ENCODE measurements at regions not wholly inside any gene's neighbourhood (a gene's known extent, or its start where the extent isn't known, plus 50 kb on each side); places are given as distances from the start of the nearest gene placed in this dataset.
"Not testable (repeated sequence)": the region's sequence is repeated elsewhere in the genome, so short reads cannot be mapped to it uniquely, and the experiment has no call there.

DNA sequence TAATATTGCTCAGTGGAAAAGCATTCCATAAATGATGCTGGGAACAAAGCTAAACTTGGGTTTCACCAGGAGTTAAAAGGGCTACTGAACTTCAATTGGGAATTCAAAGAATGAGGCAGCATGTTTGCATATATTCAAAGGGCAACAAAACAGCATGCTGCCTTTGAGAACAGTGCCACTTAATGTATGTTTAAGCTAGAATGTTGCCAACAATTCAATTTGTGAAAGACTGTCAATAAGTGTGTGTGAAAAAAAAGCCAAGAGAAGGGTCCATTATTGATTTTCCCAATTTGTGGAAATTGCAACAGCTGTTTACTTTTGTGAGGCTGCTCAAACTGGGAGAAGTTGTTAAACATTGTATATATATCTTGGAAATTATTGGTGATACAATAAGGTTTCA is 701.9 kb upstream of the ACTRT1 start:
- DNase-seq: peak; percentile 60

DNA sequence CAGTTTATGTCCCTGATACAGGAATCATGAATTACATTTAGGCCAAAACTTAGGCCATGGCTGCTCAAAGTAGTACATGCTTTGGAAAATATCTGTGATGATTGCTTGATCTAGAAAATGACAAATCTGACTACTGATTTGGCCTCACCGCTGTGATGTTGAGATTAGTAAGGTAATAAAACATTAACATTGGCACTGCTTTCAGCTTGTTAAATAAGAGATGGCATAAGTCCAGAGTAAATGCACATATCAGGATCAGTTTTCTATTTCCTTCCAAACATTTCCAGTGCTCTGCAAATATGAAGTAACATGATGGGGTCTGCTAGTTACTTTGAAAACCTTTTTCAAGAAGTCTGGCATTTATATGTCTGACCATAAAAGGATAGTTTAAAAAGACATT is 687.3 kb upstream of the ACTRT1 start:
- DNase-seq: no peak

DNA sequence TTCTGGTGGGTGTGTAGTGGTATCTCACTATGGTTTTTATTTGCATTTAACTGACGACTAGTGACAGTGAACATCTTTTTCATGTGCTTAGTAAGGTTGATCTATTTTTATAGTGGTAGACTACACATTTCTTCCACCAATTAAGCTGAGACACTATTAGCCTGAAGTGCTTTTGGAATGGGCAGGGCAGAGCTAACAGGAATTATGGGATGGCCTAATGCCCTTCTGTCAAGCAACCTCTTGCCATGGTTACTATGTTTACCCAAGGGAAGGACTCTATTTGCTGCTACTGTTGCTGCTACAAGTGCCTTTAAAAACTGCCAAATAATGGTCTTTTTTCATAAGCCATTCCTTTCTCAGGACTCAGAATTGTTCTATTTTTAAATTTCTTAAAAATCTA is 676.7 kb upstream of the ACTRT1 start:
- DNase-seq: peak; percentile 40

DNA sequence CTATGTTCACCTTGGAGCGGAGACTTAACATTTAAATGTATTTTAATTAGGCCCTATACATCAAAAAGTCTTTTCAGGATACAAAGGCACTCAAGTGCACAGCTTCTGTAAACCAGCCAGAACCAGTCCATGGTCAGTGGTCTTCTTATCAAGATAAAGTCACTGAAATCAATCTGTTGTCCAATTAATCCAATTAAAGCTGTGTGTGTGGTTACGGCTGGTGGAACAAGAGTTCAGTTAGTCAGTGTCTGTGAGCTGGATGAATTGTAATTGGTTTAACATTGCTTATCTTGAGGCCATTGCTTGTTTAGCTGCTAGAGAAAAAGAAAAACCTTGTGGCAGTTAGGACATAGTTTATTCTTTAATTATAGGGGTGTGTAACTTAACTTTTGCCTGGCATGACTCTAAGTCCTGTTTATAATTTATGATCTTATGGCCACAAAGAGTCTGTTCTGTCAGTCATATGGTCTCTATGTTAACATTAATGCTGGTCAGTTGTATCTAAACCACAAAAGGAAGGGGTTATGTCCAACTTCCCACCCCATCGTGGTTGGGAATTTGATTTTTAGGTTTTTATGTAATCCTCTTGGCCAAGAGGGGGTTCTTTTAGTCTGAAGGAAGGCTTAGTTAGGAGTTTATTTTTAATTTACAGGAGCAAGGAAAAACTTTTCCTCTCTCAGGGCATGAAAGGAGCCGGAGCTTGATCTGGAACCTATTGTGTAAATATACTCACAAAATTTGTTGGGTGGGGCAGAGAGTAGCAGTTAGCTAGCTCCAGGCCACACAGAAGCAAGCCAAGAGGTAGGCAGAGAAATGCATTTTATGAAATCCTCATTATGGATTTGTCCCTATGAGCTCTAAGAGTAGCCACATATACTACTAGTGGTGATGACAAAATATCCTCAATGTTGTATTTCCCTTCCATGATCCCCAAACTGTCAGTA is 665.7 kb upstream of the ACTRT1 start:
- DNase-seq: no peak

DNA sequence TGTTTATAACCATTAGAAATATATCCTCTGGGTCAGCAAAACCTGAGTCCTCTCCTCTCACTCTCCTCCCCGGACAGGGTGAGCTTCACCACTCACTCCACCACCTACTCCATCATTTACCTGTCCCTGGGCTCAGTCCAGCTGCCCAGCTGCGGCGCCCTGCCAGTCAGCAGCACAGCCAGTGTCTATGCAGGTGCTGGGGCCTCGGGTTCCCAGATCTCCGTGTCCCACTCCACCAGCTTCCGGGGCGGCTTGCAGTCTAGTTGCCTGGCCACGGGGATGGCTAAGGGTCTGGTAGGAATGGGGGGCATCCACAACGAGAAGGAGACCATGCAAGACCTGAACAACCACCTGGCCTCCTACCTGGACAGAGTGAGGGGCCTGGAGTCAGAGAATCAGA is 662.2 kb upstream of the ACTRT1 start:
- no peak for DNase-seq

DNA sequence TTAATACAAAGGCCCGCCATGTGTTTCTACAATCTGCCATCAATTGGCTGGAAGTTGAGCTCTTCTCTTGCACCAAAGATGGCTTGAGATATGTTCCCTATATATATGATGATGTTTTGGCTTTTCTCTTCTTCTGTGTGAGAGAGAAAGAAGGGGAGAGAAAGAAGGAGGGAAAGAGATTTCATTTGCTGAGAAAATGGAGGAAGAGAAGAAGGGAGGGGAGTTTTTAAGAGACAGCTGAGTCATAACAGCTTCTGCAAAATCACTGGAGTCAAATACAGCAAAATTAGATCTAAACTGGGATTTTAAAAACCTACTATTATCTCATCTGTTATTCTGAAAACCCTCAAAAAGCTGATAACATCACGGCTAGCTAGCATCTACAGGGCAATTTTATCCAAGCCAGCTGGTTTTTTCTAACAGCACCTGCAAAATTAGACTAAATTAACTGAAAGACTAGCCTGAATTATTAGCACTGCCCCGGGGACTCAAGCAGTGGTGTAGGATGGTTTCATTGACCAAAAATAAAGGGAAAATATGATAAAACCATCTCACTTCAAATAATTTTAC is 647.6 kb upstream of the ACTRT1 start:
- DNase-seq: no peak

DNA sequence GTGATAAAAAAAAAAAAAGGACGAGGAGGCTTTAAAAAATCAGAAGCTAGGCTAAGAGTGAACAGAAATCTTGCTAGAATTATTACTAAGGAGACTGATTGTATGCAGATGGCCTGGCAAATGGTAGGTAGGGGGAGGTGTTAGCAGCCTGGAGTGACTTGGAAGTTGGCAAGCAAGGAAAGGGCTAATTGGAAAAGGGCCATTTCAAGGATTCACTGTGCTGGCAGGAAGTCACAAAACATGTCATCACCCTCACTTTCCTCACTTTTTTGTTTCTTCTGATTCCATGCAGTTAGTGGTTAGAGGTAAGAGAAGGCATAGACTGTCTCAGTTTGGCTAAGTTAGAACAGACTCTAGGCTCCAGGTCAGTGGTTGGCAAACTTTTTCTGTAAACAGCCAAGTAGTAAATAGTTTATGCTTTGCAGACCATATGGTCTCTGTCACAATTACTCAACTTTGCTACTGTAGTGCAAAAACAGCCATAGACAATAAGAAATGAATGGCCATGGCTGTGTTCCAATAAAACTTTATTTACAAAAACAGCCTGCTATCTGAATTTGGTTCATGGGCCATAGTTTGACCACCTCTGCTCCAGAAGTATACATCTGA is 646.5 kb upstream of the ACTRT1 start:
- DNase-seq: peak; percentile 54

DNA sequence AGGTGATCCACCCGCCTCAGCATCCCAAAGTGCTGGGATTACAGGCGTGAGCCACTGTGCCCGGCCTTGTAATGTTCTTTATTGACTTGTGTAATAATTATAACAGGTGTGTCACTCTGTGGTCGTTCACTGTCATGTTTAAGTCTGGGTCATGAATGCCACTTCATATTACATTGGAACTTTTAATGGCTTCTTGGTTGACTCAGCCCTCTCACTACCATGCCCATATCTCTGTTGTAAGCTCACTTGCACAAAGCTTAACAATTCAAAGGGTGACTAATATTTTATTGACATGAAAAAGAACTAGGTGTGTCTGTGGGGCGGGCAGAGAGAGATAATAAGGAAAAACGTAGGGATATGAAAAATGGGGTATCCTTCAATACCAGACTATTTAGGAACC is 639.7 kb upstream of the ACTRT1 start:
- DNase-seq: no peak

DNA sequence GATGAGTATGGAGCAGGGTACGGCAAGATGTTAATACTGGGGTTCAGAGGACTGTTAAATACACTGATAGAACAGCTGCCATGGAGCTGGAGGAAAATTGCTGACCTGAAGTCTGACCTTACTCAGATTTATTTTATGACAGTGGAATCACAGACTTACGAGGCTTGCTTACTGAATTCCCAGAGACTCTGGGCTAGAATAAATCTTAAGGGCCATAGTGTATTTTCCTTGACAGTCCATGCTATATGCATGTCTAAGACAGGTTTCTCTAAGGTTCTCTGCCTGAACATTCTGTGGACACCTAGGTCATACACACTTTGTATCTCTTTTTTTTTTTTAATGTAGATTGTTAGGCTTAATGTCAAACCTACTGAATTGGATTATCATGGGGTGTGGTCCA is 633.2 kb upstream of the ACTRT1 start:
- no peak for DNase-seq

DNA sequence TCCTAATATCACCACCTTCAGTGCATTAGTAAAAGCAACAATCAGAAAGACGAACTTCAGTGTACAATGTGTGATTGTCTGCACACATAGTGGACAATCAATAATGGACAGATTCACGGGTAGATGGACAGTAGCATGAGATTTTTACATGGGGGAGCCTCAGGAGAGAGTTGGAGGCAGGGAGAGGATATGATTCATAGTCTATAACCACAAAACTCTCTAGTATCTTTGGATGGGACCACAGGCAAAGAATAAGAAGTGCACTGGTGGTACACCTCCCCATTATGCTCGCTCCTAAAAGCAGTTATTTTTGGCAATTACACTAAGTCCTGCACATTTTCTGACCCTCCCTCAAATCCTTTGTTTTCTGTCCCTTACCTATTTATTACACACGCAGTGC is 624.4 kb upstream of the ACTRT1 start:
- DNase-seq: no peak

DNA sequence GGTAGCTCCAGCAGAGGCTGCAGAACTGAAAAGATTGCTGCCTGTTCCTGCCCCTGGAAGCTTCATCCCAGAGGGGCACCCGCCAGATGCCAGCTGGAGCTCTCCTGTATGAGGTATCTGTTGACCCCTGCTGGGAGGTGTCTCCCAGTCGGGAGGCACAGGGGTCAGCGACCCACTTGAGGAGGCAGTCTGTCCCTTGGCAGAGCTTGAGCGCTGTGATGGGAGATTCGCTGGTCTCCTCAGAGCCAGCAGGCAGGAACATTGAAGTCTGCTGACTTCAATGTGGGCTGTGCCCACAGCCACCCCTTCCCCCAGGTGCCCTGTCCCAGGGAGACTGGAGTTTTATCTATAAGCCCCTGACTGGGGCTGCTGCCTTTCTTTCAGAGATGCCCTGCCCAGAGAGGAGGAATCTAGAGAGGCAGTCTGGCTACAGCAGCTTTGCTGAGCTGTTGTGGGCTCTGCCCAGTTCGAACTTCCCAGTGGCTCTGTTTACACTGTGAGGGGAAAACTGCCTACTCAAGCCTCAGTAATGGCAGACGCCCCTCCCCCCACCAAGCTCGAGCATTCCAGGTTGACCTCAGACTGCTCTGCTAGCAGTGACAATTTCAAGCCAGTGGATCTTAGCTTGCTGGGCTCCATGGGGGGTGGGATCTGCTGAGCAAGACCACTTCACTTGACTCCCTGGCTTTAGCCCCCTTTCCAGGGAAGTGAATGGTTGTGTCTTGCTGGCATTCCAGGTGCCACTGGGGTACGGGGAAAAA is 622.3 kb upstream of the ACTRT1 start:
- DNase-seq: not testable (repeated sequence)

DNA sequence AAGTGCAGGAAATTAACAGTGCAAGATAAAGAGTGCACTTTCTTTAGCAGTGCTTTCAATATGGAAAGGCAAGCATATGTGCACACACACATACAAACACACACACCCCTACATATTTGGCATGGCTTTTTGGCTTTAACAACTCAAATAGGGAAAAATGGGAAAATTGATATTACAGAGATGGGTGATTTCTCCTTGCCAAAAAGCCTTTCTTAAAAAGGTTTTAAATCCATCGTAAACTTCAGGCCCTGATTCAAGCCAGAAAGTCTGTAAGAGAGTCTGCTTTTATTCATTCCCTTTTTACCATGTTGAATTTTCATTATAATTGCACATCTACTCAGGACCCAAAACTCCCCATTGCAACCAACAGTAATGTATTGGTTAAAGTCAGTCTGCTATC is 612.0 kb upstream of the ACTRT1 start:
- no peak for DNase-seq

DNA sequence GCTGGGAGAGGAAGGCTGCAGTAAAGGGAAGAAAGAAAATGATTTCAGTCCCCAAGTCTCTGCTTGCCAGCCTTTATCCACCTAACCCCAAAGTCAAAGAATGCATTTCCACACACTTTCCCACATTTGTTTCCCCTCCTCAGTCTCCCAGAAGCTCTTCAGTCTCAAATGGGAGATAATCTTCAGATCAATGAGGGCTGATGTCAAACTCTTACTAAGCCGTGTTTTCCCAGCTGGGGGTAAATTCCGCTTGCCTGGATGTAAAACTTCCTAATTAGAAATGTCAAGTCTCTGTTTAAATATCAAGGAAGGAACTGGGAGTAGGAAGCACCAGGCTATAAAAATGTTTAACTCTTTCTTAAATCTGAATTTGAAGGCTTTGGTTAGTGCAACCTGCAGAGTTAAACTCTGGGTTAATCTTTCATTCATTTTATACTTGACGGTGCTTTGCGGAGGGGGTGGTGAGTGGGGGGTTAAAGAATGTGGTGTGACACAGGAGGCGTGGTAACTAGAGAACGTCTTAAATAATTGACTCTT is 601.4 kb upstream of the ACTRT1 start:
- no peak for DNase-seq

DNA sequence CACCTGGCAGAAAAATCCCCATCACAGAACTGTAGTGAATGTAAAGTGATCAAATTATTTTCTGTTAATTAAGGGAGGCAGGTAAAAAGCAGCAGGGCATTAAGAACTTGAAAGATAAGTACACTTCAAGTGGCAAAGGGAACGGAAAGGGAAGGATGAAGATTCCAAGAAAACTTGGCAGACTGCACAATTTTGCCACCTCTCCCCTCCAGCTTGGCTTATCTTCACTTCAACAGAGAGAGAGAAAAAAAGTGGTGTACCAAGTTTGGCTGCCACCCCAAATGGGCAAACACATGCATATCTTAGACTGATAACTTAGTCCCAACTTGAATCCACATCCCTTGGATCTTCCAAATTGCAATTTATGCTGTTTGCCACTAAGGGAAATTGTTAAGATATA is 598.1 kb upstream of the ACTRT1 start:
- no peak for DNase-seq

DNA sequence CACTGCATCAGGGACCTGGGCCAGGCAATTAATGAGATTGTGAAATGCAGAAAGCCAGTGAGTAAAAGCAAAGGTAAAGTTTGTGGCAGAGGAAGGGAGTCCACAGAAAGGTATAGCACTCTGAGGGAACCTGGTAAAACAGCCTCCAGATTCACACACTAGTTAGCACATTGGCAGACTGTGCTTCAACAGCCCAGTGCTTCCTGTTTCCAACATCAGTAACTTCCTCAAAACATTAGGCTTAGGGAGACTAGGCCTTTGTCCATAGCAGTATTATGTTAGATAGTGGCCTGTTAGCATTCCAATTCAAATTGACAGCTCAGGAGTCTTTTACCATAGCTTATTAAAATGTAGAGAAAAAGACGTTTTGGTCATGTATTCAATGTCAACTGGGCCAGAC is 582.6 kb upstream of the ACTRT1 start:
- no peak for DNase-seq

DNA sequence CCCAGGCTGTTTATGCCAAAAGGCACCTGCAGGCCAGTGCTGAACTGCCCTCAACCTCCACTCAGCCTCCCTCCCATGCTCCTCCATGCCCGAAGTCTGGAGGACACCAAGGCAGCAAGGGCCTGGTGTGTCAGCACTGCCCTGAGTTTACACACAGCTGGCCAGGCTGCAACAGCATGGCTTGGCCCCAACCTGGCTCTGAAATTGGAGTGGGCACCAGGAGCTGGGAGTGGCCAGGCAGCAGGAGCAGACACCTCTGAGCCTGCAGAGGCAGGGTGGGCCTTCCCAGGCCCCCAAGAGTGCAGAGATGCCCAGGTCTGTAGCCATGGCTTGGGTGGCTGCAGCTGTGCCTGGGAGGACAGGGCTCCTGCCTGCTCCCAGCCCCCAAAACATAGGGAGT is 571.2 kb upstream of the ACTRT1 start:
- DNase-seq: no peak

DNA sequence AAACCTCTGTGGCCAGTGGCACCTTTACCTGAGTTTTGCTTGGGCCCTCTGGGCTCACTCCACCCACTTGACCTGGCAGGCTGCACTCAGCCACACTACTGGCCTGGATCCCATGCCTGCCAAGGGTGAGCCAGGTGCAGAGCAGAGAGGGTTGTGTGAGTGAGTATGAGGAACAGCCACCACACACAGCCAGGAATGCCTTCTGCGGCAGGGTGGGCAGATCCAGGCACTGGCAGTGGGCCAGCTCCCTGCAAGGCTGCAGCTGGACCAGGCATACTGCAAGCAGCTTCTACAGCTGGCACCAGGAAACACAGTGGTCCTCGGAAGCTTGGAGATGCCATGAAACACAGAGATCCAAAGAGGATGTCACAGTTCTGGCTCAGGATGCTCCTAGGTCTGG is 570.1 kb upstream of the ACTRT1 start:
- peak; percentile 35 for DNase-seq

DNA sequence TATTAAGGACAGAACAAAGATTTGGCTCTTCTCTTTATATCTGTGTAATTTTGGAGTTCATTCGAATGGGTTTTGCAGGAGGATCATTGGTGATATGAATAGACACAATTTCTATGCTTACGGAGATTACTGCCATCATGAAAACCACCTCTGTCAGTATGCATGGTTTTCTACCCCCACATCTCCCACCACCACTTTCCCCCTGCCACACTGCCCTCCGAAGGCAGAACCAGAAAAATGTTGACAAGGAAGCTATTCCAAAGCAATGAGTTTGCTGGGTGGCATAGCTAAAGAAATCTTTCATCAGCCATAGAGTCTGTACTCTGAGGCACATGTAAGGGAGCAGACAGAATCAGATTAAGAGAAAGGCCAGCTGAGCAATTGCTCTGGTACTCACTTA is 567.3 kb upstream of the ACTRT1 start:
- DNase-seq: no peak

DNA sequence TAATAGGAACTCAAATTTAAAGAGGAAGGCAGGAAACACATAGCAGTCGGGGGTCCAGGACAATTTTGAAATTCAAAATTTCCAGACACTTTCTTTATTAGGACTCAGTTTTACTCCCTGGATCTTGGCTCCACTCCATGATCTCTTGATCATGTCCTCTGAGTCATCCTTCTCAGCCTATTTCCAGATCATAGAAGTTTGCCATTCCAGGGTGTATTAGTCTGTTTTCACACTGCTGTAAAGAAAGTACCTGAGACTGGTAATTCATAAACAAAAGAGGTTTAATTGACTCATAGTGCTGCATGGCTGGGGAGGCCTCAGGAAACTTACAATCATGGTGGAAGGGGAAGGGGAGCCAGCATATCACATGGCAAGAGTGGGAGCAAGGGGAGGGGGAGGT is 564.7 kb upstream of the ACTRT1 start:
- DNase-seq: no peak

DNA sequence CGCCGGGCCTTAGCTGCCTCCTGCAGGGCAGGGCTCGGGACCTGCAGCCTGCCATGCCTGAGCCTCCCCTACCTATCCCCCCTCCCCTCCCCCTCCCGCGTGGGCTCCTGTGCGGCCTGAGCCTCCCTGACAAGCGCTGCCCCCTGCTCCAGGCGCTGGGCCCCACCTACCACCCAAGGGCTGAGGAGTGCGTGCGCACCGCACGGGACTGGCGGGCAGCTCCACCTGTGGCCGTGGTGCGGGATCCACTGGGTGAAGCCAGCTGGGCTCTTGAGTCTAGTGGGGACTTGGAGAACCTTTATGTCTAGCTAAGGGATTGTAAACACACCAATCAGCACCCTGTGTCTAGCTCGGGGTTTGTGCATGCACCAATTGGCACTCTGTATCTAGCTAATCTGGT is 554.6 kb upstream of the ACTRT1 start:
- not testable (repeated sequence) for DNase-seq

DNA sequence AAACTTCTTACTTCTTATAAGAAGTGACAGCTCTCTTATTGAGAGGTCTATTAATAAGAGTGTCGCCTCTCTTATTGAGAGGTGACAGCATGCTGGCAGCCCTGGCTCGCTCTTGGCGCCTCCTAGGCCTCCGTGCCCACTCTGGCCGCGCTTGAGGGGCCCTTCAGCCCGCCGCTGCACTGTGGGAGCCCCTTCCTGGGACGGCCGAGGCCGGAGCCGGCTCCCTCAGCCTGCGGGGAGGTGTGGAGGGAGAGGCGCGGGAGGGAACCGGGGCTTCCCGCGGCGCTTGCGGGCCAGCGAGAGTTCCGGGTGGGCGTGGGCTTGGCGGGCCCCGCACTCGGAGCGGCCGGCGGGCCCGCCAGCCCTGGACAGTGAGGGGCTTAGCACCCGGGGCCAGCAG is 554.2 kb upstream of the ACTRT1 start:
- not testable (repeated sequence) for DNase-seq

DNA sequence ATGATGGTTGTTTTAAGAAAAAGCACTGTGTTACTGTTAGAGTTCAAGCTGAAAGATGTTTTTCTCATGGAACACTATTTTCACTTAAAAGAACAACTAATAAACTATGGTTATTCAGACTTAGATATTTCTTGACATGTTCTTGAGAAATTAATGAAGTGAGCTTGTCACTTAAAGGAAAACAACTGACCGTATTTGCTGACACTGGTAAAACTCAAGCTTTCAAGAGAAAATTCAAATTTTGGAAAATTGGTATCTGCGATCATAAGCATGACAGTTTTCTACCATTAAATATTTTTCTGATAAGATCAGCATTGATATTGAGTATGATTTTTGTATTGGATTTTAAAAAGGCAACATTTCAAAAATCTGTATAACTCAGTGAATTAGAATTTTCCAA is 549.5 kb upstream of the ACTRT1 start:
- no peak for DNase-seq

DNA sequence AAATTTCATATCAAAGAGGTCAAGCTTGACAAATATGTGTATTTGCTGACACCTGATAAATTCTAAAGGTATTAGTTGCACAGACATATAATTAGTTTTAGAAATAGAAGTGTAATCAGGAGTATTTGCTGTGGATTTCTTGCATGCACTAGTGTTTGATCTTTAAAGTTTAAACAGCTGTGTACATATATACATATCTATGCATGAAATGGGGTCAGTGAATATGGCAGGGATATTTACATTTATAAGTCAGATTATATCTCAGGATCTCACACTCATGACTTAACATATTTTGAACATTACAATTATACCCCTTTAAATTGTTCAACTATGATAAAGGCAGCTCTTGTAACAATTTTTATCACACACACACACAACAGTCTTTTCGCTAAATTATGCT is 547.4 kb upstream of the ACTRT1 start:
- no peak for DNase-seq

Measured in NCI-H2171 treated with DMSO at 0.1 percent for 48 hours (cell line).